AG04450 (cell line): ENCODE measurements at regions not wholly inside any gene's neighbourhood (a gene's known extent, or its start where the extent isn't known, plus 50 kb on each side); places are given as distances from the start of the nearest gene placed in this dataset.

Experiments
- CTCF ChIA-PET: fragments of 300-600, 350-600 bp; formaldehyde crosslinking; extraction: SDS; loops from one replicate; lab custom pipeline; 2022; ENCODE audit warnings: antibody characterized with exemption, inconsistent platforms; lab: Charles Lee
- POLR2A ChIA-PET: fragments of 350-600 bp; formaldehyde crosslinking; extraction: SDS; loops from one replicate; lab custom pipeline; 2021; ENCODE audit warnings: antibody characterized with exemption, inconsistent platforms; lab: Yijun Ruan, JAX
- DNase-seq: peaks from one replicate; pipeline ENCODE4 v3.0.0-alpha.2; 2011; ENCODE audit warnings: low read depth, low spot score
- H3K27ac ChIP-seq: one replicate; pipeline ENCODE4 v1.5.1; 2012; ENCODE audit warnings: low read depth, low read length, control low read depth
- H3K27me3 ChIP-seq: one replicate; pipeline ENCODE4 v1.6.0; 2012; ENCODE audit warnings: low read length; ENCODE audit not compliant: control insufficient read depth, insufficient read depth
- H3K4me3 ChIP-seq: 2 replicates; pipeline ENCODE4 v1.5.1; 2011; ENCODE audit warnings: mild to moderate bottlenecking, low read depth, low read length, control low read depth
- H3K9me3 ChIP-seq: 2 replicates; pipeline ENCODE4 v1.5.1; 2012; ENCODE audit warnings: low read length; ENCODE audit not compliant: control insufficient read depth, insufficient read depth
- TF ChIP-seq, protein P1 (sequence below): IDR thresholded peaks from 2 replicates; pipeline ENCODE4 v1.5.1; 2011; ENCODE audit warnings: low read depth, low read length, control low read depth, inconsistent platforms

DNA sequence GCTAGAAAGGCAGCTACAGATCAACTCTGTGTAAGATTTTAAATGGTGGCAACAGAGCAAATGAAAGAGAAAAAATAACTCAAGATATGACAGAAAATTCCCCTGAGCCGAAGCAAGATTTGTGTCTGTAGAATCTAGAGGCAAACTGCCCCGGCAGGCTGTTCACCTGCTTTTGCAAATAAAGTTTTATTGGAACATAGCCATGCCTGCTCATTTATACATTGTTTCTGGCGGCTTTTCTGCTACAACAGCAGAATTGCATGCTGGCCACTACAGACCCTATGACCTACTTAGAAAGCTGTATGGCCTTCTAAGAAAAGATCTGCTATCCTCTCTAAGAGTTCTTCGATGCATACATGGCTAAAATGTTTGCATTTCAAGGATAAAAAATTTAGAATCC, 119.5 kb downstream of the SALL1 start:
- ChIA-PET CTCF (no interaction called here), POLR2A (no interaction called here)
- no peak overlapping the region for H3K27ac ChIP-seq
- H3K4me3 ChIP-seq, result no peak overlapping the region
- no peaks in the 10 kb centered on the region for H3K9me3 ChIP-seq
- H3K27me3 ChIP-seq, result no peaks in the 10 kb centered on the region
- TF ChIP-seq, protein P1, sequence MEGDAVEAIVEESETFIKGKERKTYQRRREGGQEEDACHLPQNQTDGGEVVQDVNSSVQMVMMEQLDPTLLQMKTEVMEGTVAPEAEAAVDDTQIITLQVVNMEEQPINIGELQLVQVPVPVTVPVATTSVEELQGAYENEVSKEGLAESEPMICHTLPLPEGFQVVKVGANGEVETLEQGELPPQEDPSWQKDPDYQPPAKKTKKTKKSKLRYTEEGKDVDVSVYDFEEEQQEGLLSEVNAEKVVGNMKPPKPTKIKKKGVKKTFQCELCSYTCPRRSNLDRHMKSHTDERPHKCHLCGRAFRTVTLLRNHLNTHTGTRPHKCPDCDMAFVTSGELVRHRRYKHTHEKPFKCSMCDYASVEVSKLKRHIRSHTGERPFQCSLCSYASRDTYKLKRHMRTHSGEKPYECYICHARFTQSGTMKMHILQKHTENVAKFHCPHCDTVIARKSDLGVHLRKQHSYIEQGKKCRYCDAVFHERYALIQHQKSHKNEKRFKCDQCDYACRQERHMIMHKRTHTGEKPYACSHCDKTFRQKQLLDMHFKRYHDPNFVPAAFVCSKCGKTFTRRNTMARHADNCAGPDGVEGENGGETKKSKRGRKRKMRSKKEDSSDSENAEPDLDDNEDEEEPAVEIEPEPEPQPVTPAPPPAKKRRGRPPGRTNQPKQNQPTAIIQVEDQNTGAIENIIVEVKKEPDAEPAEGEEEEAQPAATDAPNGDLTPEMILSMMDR, result no peak
- DNase-seq, result no peak

GRCh38 chr16:51030516-51030915, 120.6 kb downstream of the SALL1 start:
- ChIA-PET POLR2A (no interaction called here), CTCF (no interaction called here)
- H3K9me3 ChIP-seq, result no peaks in the 10 kb centered on the region
- TF ChIP-seq, protein P1, result no peak
- DNase-seq, result no peak
- no peak overlapping the region for H3K4me3 ChIP-seq
- H3K27ac ChIP-seq, result no peak overlapping the region
- H3K27me3 ChIP-seq, result no peaks in the 10 kb centered on the region

DNA sequence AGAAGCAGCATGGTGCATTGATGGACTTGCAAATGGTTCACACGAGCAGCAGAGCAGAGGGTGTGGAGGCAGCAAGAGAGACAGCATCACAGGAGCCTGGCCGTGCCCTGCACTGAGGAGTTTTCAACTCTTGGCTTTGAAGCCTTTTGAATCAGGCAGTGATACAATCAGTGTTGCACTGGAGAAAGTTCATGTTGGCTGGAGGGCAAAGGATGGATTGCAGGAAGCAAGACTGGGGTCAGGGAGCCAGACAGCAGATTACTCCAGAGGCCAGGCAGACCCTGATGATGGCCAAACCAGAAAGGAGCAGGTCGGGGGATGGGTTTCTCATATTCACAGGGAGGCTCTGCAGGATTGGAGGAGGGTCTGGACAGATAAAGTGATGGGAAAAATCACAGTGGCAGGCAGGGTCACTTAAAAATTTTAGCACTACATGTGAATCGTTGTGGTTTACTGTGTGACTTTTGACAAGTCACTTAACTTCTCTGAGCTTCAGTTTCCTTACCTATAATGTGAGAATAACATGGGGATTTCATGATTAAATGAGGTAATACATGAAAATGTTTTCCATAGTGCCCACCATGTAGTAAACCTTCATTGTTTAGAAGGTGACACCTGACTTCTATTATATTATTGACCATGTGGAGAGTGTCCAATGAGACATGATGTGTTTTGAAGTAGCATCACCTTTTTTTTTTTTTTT, 125.3 kb downstream of the SALL1 start:
- H3K27ac ChIP-seq, result no peak overlapping the region
- CTCF ChIA-PET, result no interaction called here
- POLR2A ChIA-PET, result no interaction called here
- TF ChIP-seq, protein P1, result no peak
- H3K27me3 ChIP-seq, result peaks cover 2% of the 10 kb centered on the region
- H3K4me3 ChIP-seq, result no peak overlapping the region
- H3K9me3 ChIP-seq, result no peaks in the 10 kb centered on the region
- DNase-seq, result no peak

DNA sequence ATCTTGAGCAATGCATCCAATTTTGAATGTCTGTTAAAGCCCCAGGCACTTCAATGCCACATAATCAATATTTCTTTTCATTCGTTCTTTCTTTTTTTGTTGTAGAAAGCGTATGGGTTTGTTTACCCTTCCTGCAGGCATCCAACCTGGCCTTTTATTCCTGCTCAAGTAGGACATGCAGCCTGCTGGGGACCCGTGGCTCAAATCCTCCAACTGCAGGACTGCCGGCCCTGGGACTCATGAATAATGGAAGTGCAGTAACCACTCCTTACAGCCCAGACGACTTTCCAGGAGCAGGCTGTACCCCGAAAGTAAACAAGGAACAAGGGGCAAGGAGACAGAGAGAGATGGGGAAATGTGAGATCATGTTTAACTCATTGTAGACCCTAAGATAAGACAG, 126.4 kb downstream of the SALL1 start:
- Histone ChIP-seq H3K27me3 (peaks cover 2% of the 10 kb centered on the region), H3K9me3 (no peaks in the 10 kb centered on the region), H3K27ac (no peak overlapping the region), H3K4me3 (no peak overlapping the region)
- TF ChIP-seq, protein P1, result no peak
- ChIA-PET POLR2A (no interaction called here), CTCF (no interaction called here)
- DNase-seq, result no peak

DNA sequence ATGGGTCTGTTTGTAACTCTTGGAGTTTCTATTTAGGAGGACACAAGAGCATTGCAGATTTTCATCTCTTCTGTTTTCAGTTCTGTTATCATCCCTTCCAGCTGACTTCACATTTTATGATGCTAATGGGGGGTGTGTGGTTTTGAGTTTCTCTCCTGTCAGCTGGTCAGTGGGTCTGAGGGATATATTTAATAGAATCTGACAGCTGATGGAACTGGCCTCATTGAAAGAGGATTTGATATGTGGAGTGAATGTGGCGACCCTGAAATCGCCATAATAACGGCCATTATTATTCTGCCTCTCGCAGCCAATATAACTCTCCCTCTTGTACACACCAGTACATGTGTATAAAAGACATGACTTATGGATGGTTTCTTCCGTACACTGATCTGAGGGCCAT, 128.1 kb downstream of the SALL1 start:
- Histone ChIP-seq H3K4me3 (no peak overlapping the region), H3K27ac (no peak overlapping the region), H3K27me3 (peaks cover 2% of the 10 kb centered on the region), H3K9me3 (no peaks in the 10 kb centered on the region)
- DNase-seq, result no peak
- CTCF ChIA-PET, result no interaction called here
- POLR2A ChIA-PET, result no interaction called here
- TF ChIP-seq, protein P1, result no peak
